PC-3 (cell line): ENCODE measurements at regions not wholly inside any gene's neighbourhood (a gene's known extent, or its start where the extent isn't known, plus 50 kb on each side); places are given as distances from the start of the nearest gene placed in this dataset.

Experiments
- ATAC-seq: fragments of 200-7000 bp; cut with Tn5 transposase; 2 replicates; pipeline ENCODE4 v1.9.1; 2020; ENCODE audit warnings: mild to moderate bottlenecking, moderate library complexity
- BruUV-seq: library from RNA; stranded (reverse); fragments of 400-500 nt; replicated peaks from 2 replicates; lab custom pipeline; 2021; lab: Mats Ljungman, UMichigan
- CTCF ChIA-PET: fragments of 300-600 bp; sonication (Branson Sonifier 250); formaldehyde crosslinking; loops from one replicate; lab custom pipeline; 2022; ENCODE audit warnings: antibody characterized with exemption; lab: Charles Lee
- POLR2A ChIA-PET: fragments of 300-600 bp; sonication (Branson Sonifier 250); formaldehyde crosslinking; loops from one replicate; lab custom pipeline; 2022; ENCODE audit warnings: antibody characterized with exemption; ENCODE audit not compliant: unreplicated experiment; lab: Charles Lee
- DNase-seq: peaks from one replicate; pipeline ENCODE4 v3.0.0-alpha.2; 2015
- H2AFZ ChIP-seq: fragments of 300-600 bp; sonication (generic); 2 replicates; pipeline ENCODE4 v1.6.0; 2016; ENCODE audit warnings: antibody characterized with exemption, low read length
- H3F3A ChIP-seq: fragments of 300-600 bp; sonication (generic); one replicate; pipeline ENCODE4 v1.6.0; 2017; ENCODE audit warnings: antibody characterized with exemption, low read length, control low read depth, mild to moderate bottlenecking; ENCODE audit not compliant: unreplicated experiment
- H3K27ac ChIP-seq: fragments of 300-600 bp; sonication (generic); 2 replicates; pipeline ENCODE4 v1.5.1; 2016; ENCODE audit warnings: mild to moderate bottlenecking, low read length
- H3K27me3 ChIP-seq: fragments of 300-600 bp; sonication (generic); 2 replicates; pipeline ENCODE4 v1.6.1; 2016; ENCODE audit warnings: low read length, mixed read lengths
- H3K36me3 ChIP-seq: fragments of 300-600 bp; sonication (generic); 2 replicates; pipeline ENCODE4 v1.6.1; 2016; ENCODE audit warnings: low read depth, mixed run types, low read length, mixed read lengths
- H3K4me1 ChIP-seq: fragments of 300-600 bp; sonication (generic); 2 replicates; pipeline ENCODE4 v1.5.1; 2016; ENCODE audit warnings: low read length; ENCODE audit not compliant: insufficient read depth
- H3K4me2 ChIP-seq: fragments of 300-600 bp; sonication (generic); 2 replicates; pipeline ENCODE4 v1.6.0; 2016; ENCODE audit warnings: low read length
- H3K4me3 ChIP-seq: fragments of 300-600 bp; sonication (generic); 2 replicates; pipeline ENCODE4 v1.5.1; 2016; ENCODE audit warnings: mild to moderate bottlenecking, low read length, mixed read lengths
- H3K79me2 ChIP-seq: fragments of 300-600 bp; sonication (generic); 2 replicates; pipeline ENCODE4 v1.6.1; 2017; ENCODE audit warnings: low read length, mixed read lengths
- H3K9ac ChIP-seq: fragments of 300-600 bp; sonication (generic); 2 replicates; pipeline ENCODE4 v1.6.0; 2016; ENCODE audit warnings: mild to moderate bottlenecking, low read length
- H3K9me2 ChIP-seq: fragments of 300-600 bp; sonication (generic); replicated peaks from 2 replicates; pipeline ENCODE4 v1.6.1; 2016; ENCODE audit warnings: mixed run types, low read length, mixed read lengths
- H3K9me3 ChIP-seq: fragments of 300-600 bp; sonication (generic); 2 replicates; pipeline ENCODE4 v1.6.1; 2016; ENCODE audit warnings: low read length, mixed read lengths
- H4K20me1 ChIP-seq: fragments of 300-600 bp; sonication (generic); 2 replicates; pipeline ENCODE4 v1.6.1; 2016; ENCODE audit warnings: low read length, mixed read lengths
- EZH2 ChIP-seq: fragments of 300-600 bp; sonication (generic); IDR thresholded peaks from one replicate; pipeline ENCODE4 v1.6.1; 2017; ENCODE audit warnings: antibody characterized with exemption, mild to moderate bottlenecking, low read length; ENCODE audit not compliant: unreplicated experiment
- EZH2phosphoT487 ChIP-seq: fragments of 300-600 bp; sonication (generic); IDR thresholded peaks from 2 replicates; pipeline ENCODE4 v1.6.1; 2018; ENCODE audit warnings: mild to moderate bottlenecking, antibody characterized with exemption, low read length, borderline replicate concordance
- intact Hi-C: fragments of 100-400 bp; cut with micrococcal nuclease; formaldehyde crosslinking; loops from 2 replicates; pipeline ENCODE4 v1.9.0; 2023
- TF ChIP-seq, protein P1 (sequence below): fragments of 300-600 bp; sonication (generic); conservative IDR thresholded peaks from 2 replicates; pipeline ENCODE4 v1.5.1; 2017; ENCODE audit warnings: antibody characterized with exemption, low read depth, mild to moderate bottlenecking, low read length

GRCh38 chr15:95208071-95208470, 976.7 kb downstream of the MCTP2 start:
- Histone ChIP-seq H3K27me3 (no peaks in the 10 kb centered on the region), H3K9ac (no peak overlapping the region), H3K4me2 (no peak overlapping the region), H3K36me3 (no peaks in the 10 kb centered on the region), H4K20me1 (no peaks in the 10 kb centered on the region), H3K4me1 (no peaks in the 10 kb centered on the region), H3F3A (no peaks in the 10 kb centered on the region), H3K9me3 (no peaks in the 10 kb centered on the region), H2AFZ (no peak overlapping the region), H3K79me2 (no peaks in the 10 kb centered on the region), H3K27ac (no peak overlapping the region), H3K9me2 (no peaks in the 10 kb centered on the region), H3K4me3 (no peak overlapping the region)
- TF ChIP-seq EZH2phosphoT487 (no peak), EZH2 (no peak)
- TF ChIP-seq, protein P1, sequence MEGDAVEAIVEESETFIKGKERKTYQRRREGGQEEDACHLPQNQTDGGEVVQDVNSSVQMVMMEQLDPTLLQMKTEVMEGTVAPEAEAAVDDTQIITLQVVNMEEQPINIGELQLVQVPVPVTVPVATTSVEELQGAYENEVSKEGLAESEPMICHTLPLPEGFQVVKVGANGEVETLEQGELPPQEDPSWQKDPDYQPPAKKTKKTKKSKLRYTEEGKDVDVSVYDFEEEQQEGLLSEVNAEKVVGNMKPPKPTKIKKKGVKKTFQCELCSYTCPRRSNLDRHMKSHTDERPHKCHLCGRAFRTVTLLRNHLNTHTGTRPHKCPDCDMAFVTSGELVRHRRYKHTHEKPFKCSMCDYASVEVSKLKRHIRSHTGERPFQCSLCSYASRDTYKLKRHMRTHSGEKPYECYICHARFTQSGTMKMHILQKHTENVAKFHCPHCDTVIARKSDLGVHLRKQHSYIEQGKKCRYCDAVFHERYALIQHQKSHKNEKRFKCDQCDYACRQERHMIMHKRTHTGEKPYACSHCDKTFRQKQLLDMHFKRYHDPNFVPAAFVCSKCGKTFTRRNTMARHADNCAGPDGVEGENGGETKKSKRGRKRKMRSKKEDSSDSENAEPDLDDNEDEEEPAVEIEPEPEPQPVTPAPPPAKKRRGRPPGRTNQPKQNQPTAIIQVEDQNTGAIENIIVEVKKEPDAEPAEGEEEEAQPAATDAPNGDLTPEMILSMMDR: no peak
- BruUV-seq: no TSS peak
- ChIA-PET POLR2A (no interaction called here), CTCF (no interaction called here)
- DNase-seq (no peak), ATAC-seq (no peak)
- intact Hi-C loops: no loop called here

DNA sequence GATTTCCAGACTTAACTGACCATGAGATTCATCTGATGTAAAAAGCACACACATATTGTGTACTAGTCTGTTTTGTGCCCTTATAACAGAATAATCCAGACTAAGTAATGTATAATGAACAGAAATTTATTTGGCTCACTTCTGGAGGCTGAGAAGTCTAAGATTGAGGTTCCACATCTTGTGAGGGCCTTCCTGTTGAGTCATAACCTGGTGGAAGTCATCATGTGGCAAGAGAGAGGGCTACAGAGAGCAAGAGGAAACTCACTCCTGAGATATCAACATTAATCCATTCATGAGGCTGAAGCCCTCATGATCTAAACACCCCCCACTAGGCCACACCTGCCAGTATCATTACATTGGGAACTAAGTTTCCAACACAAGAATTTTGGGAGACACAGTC, 977.6 kb downstream of the MCTP2 start:
- H4K20me1 ChIP-seq: no peaks in the 10 kb centered on the region
- ATAC-seq (no peak), DNase-seq (no peak)
- H3K4me2 ChIP-seq: no peak overlapping the region
- TF ChIP-seq EZH2 (no peak), EZH2phosphoT487 (no peak)
- TF ChIP-seq, protein P1: no peak
- ChIA-PET POLR2A (no interaction called here), CTCF (no interaction called here)
- H3K27me3 ChIP-seq: no peaks in the 10 kb centered on the region
- H3F3A ChIP-seq: no peaks in the 10 kb centered on the region
- H3K79me2 ChIP-seq: no peaks in the 10 kb centered on the region
- BruUV-seq: no TSS peak
- H3K4me3 ChIP-seq: no peak overlapping the region
- H3K36me3 ChIP-seq: no peaks in the 10 kb centered on the region
- no peaks in the 10 kb centered on the region for H3K9me3 ChIP-seq
- no peak overlapping the region for H3K9ac ChIP-seq
- no peaks in the 10 kb centered on the region for H3K9me2 ChIP-seq
- no peaks in the 10 kb centered on the region for H3K4me1 ChIP-seq
- H3K27ac ChIP-seq: no peak overlapping the region
- intact Hi-C loops: no loop called here
- no peak overlapping the region for H2AFZ ChIP-seq

GRCh38 chr15:95210436-95210981, 979.1 kb downstream of the MCTP2 start:
- no peaks in the 10 kb centered on the region for H4K20me1 ChIP-seq
- ATAC-seq (no peak), DNase-seq (no peak)
- no peak overlapping the region for H3K4me3 ChIP-seq
- H3F3A ChIP-seq: no peaks in the 10 kb centered on the region
- BruUV-seq: no TSS peak
- H3K9ac ChIP-seq: no peak overlapping the region
- no peaks in the 10 kb centered on the region for H3K36me3 ChIP-seq
- intact Hi-C loops: no loop called here
- H3K4me2 ChIP-seq: no peak overlapping the region
- ChIA-PET POLR2A (no interaction called here), CTCF (no interaction called here)
- H2AFZ ChIP-seq: no peak overlapping the region
- H3K9me2 ChIP-seq: no peaks in the 10 kb centered on the region
- H3K79me2 ChIP-seq: no peaks in the 10 kb centered on the region
- no peaks in the 10 kb centered on the region for H3K27me3 ChIP-seq
- H3K27ac ChIP-seq: no peak overlapping the region
- no peaks in the 10 kb centered on the region for H3K9me3 ChIP-seq
- TF ChIP-seq EZH2phosphoT487: no peak
- TF ChIP-seq, protein P1: no peak
- no peak for TF ChIP-seq EZH2
- H3K4me1 ChIP-seq: no peaks in the 10 kb centered on the region
